ENCODE measurements at regions not wholly inside any gene's neighbourhood (a gene's known extent, or its start where the extent isn't known, plus 50 kb on each side); places are given as distances from the start of the nearest gene placed in this dataset.

- ATAC-seq (no peak), DNase-seq (ENCODE audit: low read depth, low spot score) (no peak), FAIRE-seq (no peak)
- ChIA-PET SMC1A (ENCODE audit: uncharacterized antibody, unreplicated experiment) (interaction anchor here (1.4 kb wide), 1 partner anchor 320 kb away, joined by 3 read pairs; no protein-coding TSS in a partner anchor), CTCF (interaction anchor here (1.5 to 4.2 kb wide), 8 partner anchors 8 to 173 kb away, joined by 3 to 59 read pairs (median 16); no protein-coding TSS in a partner anchor), RAD21 (ENCODE audit: unreplicated experiment) (no interaction called here), POLR2A (no interaction called here)
- Histone ChIP-seq H3K4me3 (no peak overlapping the region), H3K27ac (ENCODE audit: control insufficient read depth, insufficient read depth) (no peak overlapping the region), H3K4me1 (ENCODE audit: control insufficient read depth, insufficient read depth, low read length) (no peaks in the 10 kb centered on the region), H3K9me3 (replicated peaks; ENCODE audit: control insufficient read depth, insufficient read depth, low read length) (no peaks in the 10 kb centered on the region), H3K4me2 (ENCODE audit: control insufficient read depth, insufficient read depth) (no peak overlapping the region), H4K20me1 (ENCODE audit: control insufficient read depth, insufficient read depth) (no peaks in the 10 kb centered on the region; the same call in 1 of the 2 replicates), H3K36me3 (ENCODE audit: control insufficient read depth in 2 of 2, insufficient read depth in 2 of 2, low read length in 1 of 2) (no peaks in the 10 kb centered on the region), H3K9ac (ENCODE audit: control insufficient read depth, insufficient read depth, low read length) (no peak overlapping the region), H2AFZ (ENCODE audit: control insufficient read depth, low read depth, low read length) (no peak overlapping the region), H3K79me2 (ENCODE audit: control insufficient read depth, insufficient read depth, low read length) (no peaks in the 10 kb centered on the region), H3K27me3 (replicated peaks in 1 of 2; ENCODE audit: control insufficient read depth in 2 of 2, insufficient read depth in 2 of 2, low read length in 1 of 2) (no peaks in the 10 kb centered on the region; a peak in 2 of 4 replicates)
- intact Hi-C loops (cut with micrococcal nuclease; ENCODE audit: unreplicated experiment) (no loop called here), in situ Hi-C loops (cut with MboI) (no loop called here)
- TF ChIP-seq MEF2B (IDR thresholded peaks at IDR 0.05; ENCODE audit: partially characterized antibody, poor library complexity, severe bottlenecking), result no peak
- TF ChIP-seq SPI1 (IDR thresholded peaks at IDR 0.05; ENCODE audit: borderline replicate concordance, insufficient read depth, low read depth, low read length), result no peak
- no peak for TF ChIP-seq RAD51 (IDR thresholded peaks at IDR 0.05)
- no peak for TF ChIP-seq RELA (IDR thresholded peaks at IDR 0.05; ENCODE audit: borderline replicate concordance, partially characterized antibody)
- no peak for TF ChIP-seq NBN (IDR thresholded peaks at IDR 0.05)
- TF ChIP-seq BRCA1 (IDR thresholded peaks at IDR 0.05; ENCODE audit: low read depth, low read length), result no peak
- no peak for TF ChIP-seq IKZF2 (IDR thresholded peaks at IDR 0.05)
- no peak for TF ChIP-seq CBFB (IDR thresholded peaks at IDR 0.05; ENCODE audit: low read depth)
- TF ChIP-seq IRF5 (IDR thresholded peaks at IDR 0.05; ENCODE audit: borderline replicate concordance), result no peak
- TF ChIP-seq PAX5 (IDR thresholded peaks at IDR 0.05; ENCODE audit: borderline replicate concordance, low read depth, low read length), result no peak
- no peak for TF ChIP-seq EED (IDR thresholded peaks at IDR 0.05; ENCODE audit: low read depth)
- TF ChIP-seq EZH2 (IDR thresholded peaks at IDR 0.05; ENCODE audit: borderline replicate concordance, control insufficient read depth, low read depth, low read length), result no peak
- 26% methylated on average over 4 of the region's 4 CpGs for WGBS (ENCODE audit: insufficient coverage, insufficient replicate concordance, low lambda C conversion rate, missing lambda C conversion rate)
- BruUV-seq (replicated peaks), result no TSS peak
Observed at GRCh38 chr4:77360451-77360850, 203.4 kb downstream of the CCNG2 start.

Measured in GM12878 (cell line).